OCI-LY1 (cell line): ENCODE measurements at regions not wholly inside any gene's neighbourhood (a gene's known extent, or its start where the extent isn't known, plus 50 kb on each side); places are given as distances from the start of the nearest gene placed in this dataset.

Source experiments
- CTCF ChIP-seq: fragments of 200-600 bp; sonication (generic), shearing (Covaris generic); IDR thresholded peaks from 2 replicates; pipeline ENCODE4 v1.5.1; 2017; ENCODE audit warnings: mild to moderate bottlenecking, antibody characterized with exemption, low read length, moderate library complexity, mixed read lengths
- EZH2 ChIP-seq: fragments of 200-600 bp; sonication (generic), shearing (Covaris generic); IDR thresholded peaks from 2 replicates; pipeline ENCODE4 v1.8.0; 2017; ENCODE audit warnings: borderline replicate concordance, mixed run types, mild to moderate bottlenecking, antibody characterized with exemption, low read length, moderate library complexity, mixed read lengths

- TF ChIP-seq EZH2 (no peak), CTCF (no peak)
Observed at GRCh38 chr5:88937406-88937805, 54.4 kb upstream of the MEF2C start.
